Fibroblast of villous mesenchyme (primary cell): ENCODE measurements at regions not wholly inside any gene's neighbourhood (a gene's known extent, or its start where the extent isn't known, plus 50 kb on each side); places are given as distances from the start of the nearest gene placed in this dataset.

Experiments
- DNase-seq: peaks from one replicate; pipeline ENCODE4 v3.0.0-alpha.2; 2010; ENCODE audit warnings: low read depth
- H3K4me3 ChIP-seq: 2 replicates; pipeline ENCODE4 v1.5.1; 2011; ENCODE audit warnings: low read depth, mild to moderate bottlenecking, low read length
- CTCF ChIP-seq: IDR thresholded peaks from 2 replicates; pipeline ENCODE4 v1.5.1; 2012; ENCODE audit warnings: low read depth, mild to moderate bottlenecking, low read length; ENCODE audit not compliant: insufficient read depth

GRCh38 chr12:66916189-66916588, 237.3 kb upstream of the GRIP1 start:
- no peak for TF ChIP-seq CTCF
- H3K4me3 ChIP-seq: no peak overlapping the region
- no peak for DNase-seq

GRCh38 chr12:66919466-66919865, 240.6 kb upstream of the GRIP1 start:
- no peak overlapping the region for H3K4me3 ChIP-seq
- TF ChIP-seq CTCF: no peak
- no peak for DNase-seq

GRCh38 chr12:66920205-66920604, 241.3 kb upstream of the GRIP1 start:
- TF ChIP-seq CTCF: no peak

GRCh38 chr12:66921151-66921550, 242.3 kb upstream of the GRIP1 start:
- DNase-seq: no peak
- H3K4me3 ChIP-seq: no peak overlapping the region
- TF ChIP-seq CTCF: no peak

More at GRCh38 chr12:66920205-66920604, 241.3 kb upstream of the GRIP1 start:
- no peak for DNase-seq
- no peak overlapping the region for H3K4me3 ChIP-seq

- H3K4me3 ChIP-seq: no peak overlapping the region
- DNase-seq: no peak
- no peak for TF ChIP-seq CTCF
Measured at GRCh38 chr12:66925083-66925482, 246.2 kb upstream of the GRIP1 start.

- DNase-seq: no peak
- no peak for TF ChIP-seq CTCF
- no peak overlapping the region for H3K4me3 ChIP-seq
Measured at GRCh38 chr12:66929121-66929520, 250.2 kb upstream of the GRIP1 start.

- no peak for DNase-seq
- no peak overlapping the region for H3K4me3 ChIP-seq
- no peak for TF ChIP-seq CTCF
Measured at GRCh38 chr12:66931091-66931490, 252.2 kb upstream of the GRIP1 start.
